WTC11 (cell line): ENCODE measurements at regions not wholly inside any gene's neighbourhood (a gene's known extent, or its start where the extent isn't known, plus 50 kb on each side); places are given as distances from the start of the nearest gene placed in this dataset.

Experiments used
- ATAC-seq: fragments of 200-7000 bp; cut with Tn5 transposase; 2 replicates; pipeline ENCODE4 v1.10.0; 2021; ENCODE audit warnings: mild to moderate bottlenecking, moderate library complexity
- CTCF ChIA-PET: fragments of 300-600 bp; sonication (Branson Sonifier 250); formaldehyde crosslinking; loops from one replicate; lab custom pipeline; 2021; ENCODE audit warnings: antibody characterized with exemption; lab: Charles Lee
- POLR2A ChIA-PET: fragments of 350-600 bp; sonication (Branson Sonifier 250); formaldehyde crosslinking; loops from one replicate; lab custom pipeline; 2021; ENCODE audit warnings: antibody characterized with exemption; lab: Charles Lee
- DNase-seq: peaks from one replicate; pipeline ENCODE4 v3.0.0; 2021; ENCODE audit warnings: low spot score
- H3K27ac Mint-ChIP-seq: 2 replicates; pipeline ENCODE4 v1.8.0; 2021; ENCODE audit warnings: mixed read lengths
- H3K27me3 Mint-ChIP-seq: 2 replicates; pipeline ENCODE4 v1.8.0; 2021; ENCODE audit warnings: low read depth, mild to moderate bottlenecking, moderate library complexity, mixed read lengths
- H3K36me3 Mint-ChIP-seq: 2 replicates; pipeline ENCODE4 v1.8.0; 2021; ENCODE audit warnings: mixed read lengths
- H3K4me1 Mint-ChIP-seq: 2 replicates; pipeline ENCODE4 v1.8.0; 2022; ENCODE audit warnings: mixed read lengths
- H3K4me3 Mint-ChIP-seq: 2 replicates; pipeline ENCODE4 v1.8.0; 2021; ENCODE audit warnings: mild to moderate bottlenecking, moderate library complexity, mixed read lengths
- H3K9me3 Mint-ChIP-seq: 2 replicates; pipeline ENCODE4 v1.8.0; 2021; ENCODE audit warnings: mixed read lengths
- CREM ChIP-seq: sonication (generic); formaldehyde crosslinking; IDR thresholded peaks from 2 replicates; pipeline ENCODE4 v1.8.1; 2022; ENCODE audit warnings: mild to moderate bottlenecking, missing genetic modification reagents, moderate library complexity
- FOXP1 ChIP-seq: sonication (generic); formaldehyde crosslinking; IDR thresholded peaks from 2 replicates; pipeline ENCODE4 v1.8.0; 2022; ENCODE audit warnings: missing genetic modification reagents, mild to moderate bottlenecking, moderate library complexity, borderline replicate concordance
- FOXP4 ChIP-seq: sonication (generic); formaldehyde crosslinking; IDR thresholded peaks from 2 replicates; pipeline ENCODE4 v1.8.0; 2022; ENCODE audit warnings: mild to moderate bottlenecking, missing genetic modification reagents
- GABPB1 ChIP-seq: sonication (generic); formaldehyde crosslinking; IDR thresholded peaks from 2 replicates; pipeline ENCODE4 v1.8.1; 2023; ENCODE audit warnings: mild to moderate bottlenecking, missing genetic modification reagents
- JAZF1 ChIP-seq: fragments of 250-450 bp; sonication (Bioruptor Pico); IDR thresholded peaks from 2 replicates; pipeline ENCODE4 v1.9.0; 2021; ENCODE audit warnings: moderate library complexity, mild to moderate bottlenecking, inconsistent platforms
- MAX ChIP-seq: sonication (generic); formaldehyde crosslinking; IDR thresholded peaks from 2 replicates; pipeline ENCODE4 v1.8.0; 2022; ENCODE audit warnings: mild to moderate bottlenecking, missing genetic modification reagents
- MYBL2 ChIP-seq: sonication (generic); formaldehyde crosslinking; IDR thresholded peaks from 2 replicates; pipeline ENCODE4 v1.8.1; 2023; ENCODE audit warnings: mild to moderate bottlenecking, moderate library complexity, missing genetic modification reagents
- TCF7 ChIP-seq: sonication (generic); formaldehyde crosslinking; IDR thresholded peaks from 2 replicates; pipeline ENCODE4 v1.8.0; 2022; ENCODE audit warnings: mild to moderate bottlenecking, low read depth, missing genetic modification reagents, moderate library complexity
- ZBTB21 ChIP-seq: sonication (generic); formaldehyde crosslinking; IDR thresholded peaks from 2 replicates; pipeline ENCODE4 v1.8.1; 2023; ENCODE audit warnings: mild to moderate bottlenecking, missing genetic modification reagents, borderline replicate concordance
- ZNF232 ChIP-seq: sonication (generic); formaldehyde crosslinking; IDR thresholded peaks from 2 replicates; pipeline ENCODE4 v1.8.0; 2022; ENCODE audit warnings: mild to moderate bottlenecking, missing genetic modification reagents
- ZNF423 ChIP-seq: fragments of 250-450 bp; sonication (Bioruptor Pico); IDR thresholded peaks from 2 replicates; pipeline ENCODE4 v2.1.2; 2022; ENCODE audit warnings: mild to moderate bottlenecking, moderate library complexity
- ZNF532 ChIP-seq: fragments of 250-450 bp; sonication (Bioruptor Pico); IDR thresholded peaks from 2 replicates; pipeline ENCODE4 v1.9.0; 2021; ENCODE audit warnings: mild to moderate bottlenecking, borderline replicate concordance
- TF ChIP-seq, protein P1 (sequence below): fragments of 250-450 bp; sonication (Bioruptor Pico); IDR thresholded peaks from 2 replicates; pipeline ENCODE4 v1.8.0; 2021; ENCODE audit warnings: mild to moderate bottlenecking
- TF ChIP-seq, protein P2 (sequence below): sonication (generic); formaldehyde crosslinking; IDR thresholded peaks from 2 replicates; pipeline ENCODE4 v1.8.1; 2022; ENCODE audit warnings: low read depth, mild to moderate bottlenecking, moderate library complexity, missing genetic modification reagents, borderline replicate concordance
- TF ChIP-seq, protein P3 (sequence below): sonication (generic); formaldehyde crosslinking; IDR thresholded peaks from 2 replicates; pipeline ENCODE4 v1.8.0; 2022; ENCODE audit warnings: mild to moderate bottlenecking, missing genetic modification reagents
- TF ChIP-seq, protein P4 (sequence below): sonication (generic); formaldehyde crosslinking; IDR thresholded peaks from 2 replicates; pipeline ENCODE4 v1.8.0; 2023; ENCODE audit warnings: missing genetic modification reagents, mild to moderate bottlenecking, borderline replicate concordance

- no peak for DNase-seq
- no peak for TF ChIP-seq ZNF232
- TF ChIP-seq, protein P1, sequence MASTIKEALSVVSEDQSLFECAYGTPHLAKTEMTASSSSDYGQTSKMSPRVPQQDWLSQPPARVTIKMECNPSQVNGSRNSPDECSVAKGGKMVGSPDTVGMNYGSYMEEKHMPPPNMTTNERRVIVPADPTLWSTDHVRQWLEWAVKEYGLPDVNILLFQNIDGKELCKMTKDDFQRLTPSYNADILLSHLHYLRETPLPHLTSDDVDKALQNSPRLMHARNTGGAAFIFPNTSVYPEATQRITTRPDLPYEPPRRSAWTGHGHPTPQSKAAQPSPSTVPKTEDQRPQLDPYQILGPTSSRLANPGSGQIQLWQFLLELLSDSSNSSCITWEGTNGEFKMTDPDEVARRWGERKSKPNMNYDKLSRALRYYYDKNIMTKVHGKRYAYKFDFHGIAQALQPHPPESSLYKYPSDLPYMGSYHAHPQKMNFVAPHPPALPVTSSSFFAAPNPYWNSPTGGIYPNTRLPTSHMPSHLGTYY (CRISPR knock-in tag): no peak
- no peak for TF ChIP-seq FOXP1
- TF ChIP-seq CREM: no peak
- no peak for TF ChIP-seq GABPB1 (CRISPR knock-in tag)
- TF ChIP-seq, protein P2, sequence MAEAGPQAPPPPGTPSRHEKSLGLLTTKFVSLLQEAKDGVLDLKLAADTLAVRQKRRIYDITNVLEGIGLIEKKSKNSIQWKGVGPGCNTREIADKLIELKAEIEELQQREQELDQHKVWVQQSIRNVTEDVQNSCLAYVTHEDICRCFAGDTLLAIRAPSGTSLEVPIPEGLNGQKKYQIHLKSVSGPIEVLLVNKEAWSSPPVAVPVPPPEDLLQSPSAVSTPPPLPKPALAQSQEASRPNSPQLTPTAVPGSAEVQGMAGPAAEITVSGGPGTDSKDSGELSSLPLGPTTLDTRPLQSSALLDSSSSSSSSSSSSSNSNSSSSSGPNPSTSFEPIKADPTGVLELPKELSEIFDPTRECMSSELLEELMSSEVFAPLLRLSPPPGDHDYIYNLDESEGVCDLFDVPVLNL (CRISPR knock-in tag): no peak
- no peak for TF ChIP-seq TCF7 (CRISPR knock-in tag)
- no peak for TF ChIP-seq ZBTB21 (CRISPR knock-in tag)
- TF ChIP-seq, protein P3, sequence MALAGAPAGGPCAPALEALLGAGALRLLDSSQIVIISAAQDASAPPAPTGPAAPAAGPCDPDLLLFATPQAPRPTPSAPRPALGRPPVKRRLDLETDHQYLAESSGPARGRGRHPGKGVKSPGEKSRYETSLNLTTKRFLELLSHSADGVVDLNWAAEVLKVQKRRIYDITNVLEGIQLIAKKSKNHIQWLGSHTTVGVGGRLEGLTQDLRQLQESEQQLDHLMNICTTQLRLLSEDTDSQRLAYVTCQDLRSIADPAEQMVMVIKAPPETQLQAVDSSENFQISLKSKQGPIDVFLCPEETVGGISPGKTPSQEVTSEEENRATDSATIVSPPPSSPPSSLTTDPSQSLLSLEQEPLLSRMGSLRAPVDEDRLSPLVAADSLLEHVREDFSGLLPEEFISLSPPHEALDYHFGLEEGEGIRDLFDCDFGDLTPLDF (CRISPR knock-in tag): no peak
- TF ChIP-seq ZNF532 (CRISPR knock-in tag): no peak
- no peak for TF ChIP-seq JAZF1 (CRISPR knock-in tag)
- TF ChIP-seq MYBL2 (CRISPR knock-in tag): no peak
- TF ChIP-seq MAX (CRISPR knock-in tag): no peak
- TF ChIP-seq, all 79 proteins: peak for 0
- Mint-ChIP-seq H3K4me1 (no peaks in the 10 kb centered on the region), H3K9me3 (peaks cover 7% of the 10 kb centered on the region), H3K27ac (no peak overlapping the region), H3K27me3 (no peaks in the 10 kb centered on the region), H3K4me3 (no peak overlapping the region), H3K36me3 (no peaks in the 10 kb centered on the region)
- CTCF ChIA-PET: interaction anchor here (1.3 kb wide), 1 partner anchor 279 kb away, joined by 3 read pairs; no protein-coding TSS in a partner anchor
- POLR2A ChIA-PET: no interaction called here
- ATAC-seq: no peak
These were observed 627.6 kb upstream of the PKDCC start for GRCh38 chr2:41420219-41420618.

DNA sequence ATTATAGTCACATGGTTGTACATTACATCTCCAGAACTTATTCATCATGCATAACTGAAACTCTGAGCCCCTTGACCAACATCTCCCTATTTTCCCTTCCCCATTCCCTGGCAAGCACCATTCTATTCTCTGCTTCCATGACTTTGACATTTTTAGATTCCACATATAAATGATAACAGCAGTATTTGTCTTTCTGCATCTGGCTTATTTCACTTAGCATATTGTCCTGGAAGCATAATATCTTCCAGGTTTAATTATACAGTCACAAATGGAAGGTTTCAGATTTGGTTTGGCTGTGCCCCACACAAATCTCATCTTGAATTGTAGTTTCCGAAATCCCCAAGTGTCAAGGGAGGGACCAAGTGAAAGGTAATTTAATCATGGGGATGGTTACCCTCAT, 626.9 kb upstream of the PKDCC start:
- ChIA-PET CTCF (interaction anchor here (1.3 kb wide), 1 partner anchor 278 kb away, joined by 3 read pairs; no protein-coding TSS in a partner anchor), POLR2A (no interaction called here)
- no peak overlapping the region for H3K27ac Mint-ChIP-seq
- no peaks in the 10 kb centered on the region for H3K36me3 Mint-ChIP-seq
- H3K27me3 Mint-ChIP-seq: no peaks in the 10 kb centered on the region
- H3K4me3 Mint-ChIP-seq: no peak overlapping the region
- DNase-seq: no peak
- H3K9me3 Mint-ChIP-seq: peaks cover 7% of the 10 kb centered on the region
- H3K4me1 Mint-ChIP-seq: no peaks in the 10 kb centered on the region
- ATAC-seq: no peak
- TF ChIP-seq FOXP4 (no peak), ZNF423 (no peak), FOXP1 (no peak)
- TF ChIP-seq, protein P4, sequence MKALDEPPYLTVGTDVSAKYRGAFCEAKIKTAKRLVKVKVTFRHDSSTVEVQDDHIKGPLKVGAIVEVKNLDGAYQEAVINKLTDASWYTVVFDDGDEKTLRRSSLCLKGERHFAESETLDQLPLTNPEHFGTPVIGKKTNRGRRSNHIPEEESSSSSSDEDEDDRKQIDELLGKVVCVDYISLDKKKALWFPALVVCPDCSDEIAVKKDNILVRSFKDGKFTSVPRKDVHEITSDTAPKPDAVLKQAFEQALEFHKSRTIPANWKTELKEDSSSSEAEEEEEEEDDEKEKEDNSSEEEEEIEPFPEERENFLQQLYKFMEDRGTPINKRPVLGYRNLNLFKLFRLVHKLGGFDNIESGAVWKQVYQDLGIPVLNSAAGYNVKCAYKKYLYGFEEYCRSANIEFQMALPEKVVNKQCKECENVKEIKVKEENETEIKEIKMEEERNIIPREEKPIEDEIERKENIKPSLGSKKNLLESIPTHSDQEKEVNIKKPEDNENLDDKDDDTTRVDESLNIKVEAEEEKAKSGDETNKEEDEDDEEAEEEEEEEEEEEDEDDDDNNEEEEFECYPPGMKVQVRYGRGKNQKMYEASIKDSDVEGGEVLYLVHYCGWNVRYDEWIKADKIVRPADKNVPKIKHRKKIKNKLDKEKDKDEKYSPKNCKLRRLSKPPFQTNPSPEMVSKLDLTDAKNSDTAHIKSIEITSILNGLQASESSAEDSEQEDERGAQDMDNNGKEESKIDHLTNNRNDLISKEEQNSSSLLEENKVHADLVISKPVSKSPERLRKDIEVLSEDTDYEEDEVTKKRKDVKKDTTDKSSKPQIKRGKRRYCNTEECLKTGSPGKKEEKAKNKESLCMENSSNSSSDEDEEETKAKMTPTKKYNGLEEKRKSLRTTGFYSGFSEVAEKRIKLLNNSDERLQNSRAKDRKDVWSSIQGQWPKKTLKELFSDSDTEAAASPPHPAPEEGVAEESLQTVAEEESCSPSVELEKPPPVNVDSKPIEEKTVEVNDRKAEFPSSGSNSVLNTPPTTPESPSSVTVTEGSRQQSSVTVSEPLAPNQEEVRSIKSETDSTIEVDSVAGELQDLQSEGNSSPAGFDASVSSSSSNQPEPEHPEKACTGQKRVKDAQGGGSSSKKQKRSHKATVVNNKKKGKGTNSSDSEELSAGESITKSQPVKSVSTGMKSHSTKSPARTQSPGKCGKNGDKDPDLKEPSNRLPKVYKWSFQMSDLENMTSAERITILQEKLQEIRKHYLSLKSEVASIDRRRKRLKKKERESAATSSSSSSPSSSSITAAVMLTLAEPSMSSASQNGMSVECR (CRISPR knock-in tag): no peak
